Femur (tissue), 1 donor: ENCODE measurements at regions not wholly inside any gene's neighbourhood (a gene's known extent, or its start where the extent isn't known, plus 50 kb on each side); places are given as distances from the start of the nearest gene placed in this dataset.
"Not testable (repeated sequence)": the region's sequence is repeated elsewhere in the genome, so short reads cannot be mapped to it uniquely, and the experiment has no call there.

Source experiments
- DNase-seq: peaks from one replicate; pipeline ENCODE4 v3.0.0-alpha.2; 2017

DNA sequence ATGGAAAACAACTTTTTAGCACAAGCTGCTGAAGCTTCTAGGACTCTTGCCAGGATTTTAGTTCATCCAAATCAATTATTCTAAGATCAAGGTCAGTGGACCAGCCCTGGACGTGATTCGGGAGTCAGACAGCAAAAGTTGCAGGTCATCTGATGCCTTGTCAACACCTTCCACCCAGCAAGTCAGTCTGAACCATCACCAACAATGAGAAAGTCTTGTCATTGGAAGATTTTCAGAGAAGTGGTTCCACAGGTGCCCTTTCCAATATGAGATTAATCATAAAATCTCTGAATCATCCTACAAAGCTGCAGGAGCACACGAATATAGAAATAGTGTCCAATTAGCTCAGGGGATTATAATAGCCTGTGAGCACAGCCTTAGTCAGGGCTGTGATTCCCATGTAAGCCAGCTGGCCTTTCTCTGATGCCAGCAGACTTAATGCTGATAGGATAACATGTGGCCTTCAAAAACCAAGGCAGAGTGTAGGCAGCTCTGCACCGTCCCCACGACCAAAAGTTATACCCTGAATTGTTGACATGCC, 445.0 kb upstream of the TRPC7 start:
- DNase-seq, result no peak

DNA sequence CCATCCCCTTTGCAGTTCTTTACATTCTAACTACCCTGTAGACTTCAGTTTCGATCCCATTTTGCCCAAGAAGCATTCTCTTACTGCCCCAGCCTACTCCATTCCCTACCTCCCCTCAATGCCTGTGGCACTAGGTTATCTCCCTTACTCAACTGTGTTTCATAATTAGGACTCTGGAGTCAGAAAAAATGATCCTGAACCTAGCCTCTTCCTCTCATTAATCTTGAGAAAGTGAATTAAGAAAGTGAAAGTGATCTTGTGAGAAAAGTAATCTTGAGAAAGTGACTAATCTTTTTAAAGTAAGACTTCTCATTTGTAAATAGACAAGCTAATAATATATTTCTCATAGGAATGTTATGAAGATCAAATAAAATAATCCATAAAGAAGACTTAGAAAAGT, 444.0 kb upstream of the TRPC7 start:
- no peak for DNase-seq

DNA sequence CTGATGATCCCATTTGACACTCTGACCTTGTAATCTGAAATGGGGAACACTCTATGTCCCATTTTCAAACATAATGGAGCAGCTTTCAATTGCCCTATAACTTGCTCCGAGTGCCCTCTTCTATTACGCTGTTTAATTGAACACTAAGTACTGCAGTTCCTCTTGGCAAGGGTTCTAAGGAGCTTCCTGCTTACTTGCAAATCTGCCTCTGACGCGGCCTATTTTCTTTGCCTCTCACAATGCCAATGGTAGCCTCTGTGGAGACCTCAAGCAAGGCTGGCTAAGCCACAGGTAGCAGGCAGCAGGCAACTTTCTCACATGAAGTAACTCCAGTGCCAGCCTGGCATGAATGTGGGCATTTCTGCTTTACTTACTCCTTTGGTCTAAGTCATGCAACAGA, 443.4 kb upstream of the TRPC7 start:
- DNase-seq, result no peak

DNA sequence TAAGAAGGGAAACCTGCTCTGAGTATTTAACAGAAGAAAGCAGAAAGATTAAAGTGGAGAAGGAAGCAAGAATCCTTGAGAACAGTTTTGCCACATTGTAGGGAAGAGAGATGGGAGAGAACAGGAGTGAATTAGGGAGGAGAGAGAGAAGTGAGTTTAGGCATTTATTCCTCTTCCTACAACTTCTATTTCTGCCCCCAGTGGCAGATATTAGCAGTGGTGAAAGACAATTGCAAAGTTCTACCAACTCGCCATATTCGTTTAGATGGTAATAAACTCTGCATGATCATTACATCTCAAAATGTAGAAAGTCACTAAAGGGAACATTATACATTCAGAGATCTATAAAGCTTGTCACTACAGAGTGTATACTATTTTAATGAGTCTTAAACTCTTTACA, 440.1 kb upstream of the TRPC7 start:
- no peak for DNase-seq

DNA sequence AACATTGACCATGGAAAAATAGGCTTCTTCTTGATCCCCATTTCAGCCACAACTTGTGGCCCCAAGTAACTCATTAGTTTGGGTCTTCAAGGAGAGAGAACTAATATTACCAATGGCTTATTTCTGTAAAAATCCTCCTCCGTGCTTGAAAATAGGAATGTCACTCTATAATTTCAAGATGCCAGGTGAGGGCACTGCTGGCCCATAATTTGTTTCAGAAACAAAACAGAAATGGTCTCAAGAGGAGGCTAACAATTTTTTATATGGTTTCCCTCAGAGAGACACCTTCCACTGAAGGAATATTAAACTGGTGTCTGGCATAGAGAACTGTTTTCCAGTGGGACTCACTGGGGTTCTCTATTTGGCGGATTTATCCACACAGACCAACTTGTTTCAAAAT, 437.0 kb upstream of the TRPC7 start:
- DNase-seq, result no peak

DNA sequence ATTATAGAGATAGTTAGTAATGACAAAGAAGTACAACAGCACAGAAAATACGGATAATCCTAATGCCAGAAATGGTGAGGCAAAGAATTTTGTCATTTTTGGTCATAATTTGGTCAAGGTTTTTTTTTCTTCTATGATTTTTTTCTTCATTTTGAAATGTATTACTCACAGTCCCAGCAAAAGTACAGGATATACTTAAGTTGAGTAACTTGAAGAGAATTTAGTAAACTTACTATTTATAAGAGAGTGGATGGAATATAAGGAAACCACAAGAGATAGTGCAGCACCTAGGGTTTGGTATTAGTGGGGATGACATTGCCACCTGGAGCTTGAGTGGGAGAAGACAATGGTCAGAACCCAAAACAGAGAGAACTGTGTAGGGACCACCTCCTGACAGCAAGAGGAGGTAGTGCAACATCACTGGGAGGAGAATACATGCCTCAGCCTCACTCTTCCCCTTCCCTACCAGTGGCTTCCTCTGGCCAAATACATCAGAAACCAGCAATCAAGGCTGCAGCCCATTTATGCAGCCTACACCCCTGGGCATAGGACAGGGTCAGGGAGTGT, 434.5 kb upstream of the TRPC7 start:
- no peak for DNase-seq

DNA sequence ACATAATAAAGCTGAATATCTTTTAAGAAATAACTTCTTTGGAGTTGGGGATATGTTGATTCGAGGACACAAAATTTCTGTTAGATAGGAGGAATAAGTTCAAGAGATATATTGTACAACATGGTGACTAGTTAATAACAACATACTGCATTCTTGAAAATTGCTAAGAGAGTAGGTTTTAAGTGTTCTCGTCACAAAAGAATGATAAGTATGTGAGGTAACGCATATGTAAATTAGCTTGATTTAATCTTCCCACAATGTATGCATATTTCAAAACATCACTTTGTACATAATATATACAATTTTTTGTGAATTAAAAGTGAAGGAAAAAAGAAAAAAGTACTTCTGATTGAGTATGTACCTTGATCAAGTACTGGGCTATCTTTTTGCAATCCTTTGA, 428.0 kb upstream of the TRPC7 start:
- no peak for DNase-seq

DNA sequence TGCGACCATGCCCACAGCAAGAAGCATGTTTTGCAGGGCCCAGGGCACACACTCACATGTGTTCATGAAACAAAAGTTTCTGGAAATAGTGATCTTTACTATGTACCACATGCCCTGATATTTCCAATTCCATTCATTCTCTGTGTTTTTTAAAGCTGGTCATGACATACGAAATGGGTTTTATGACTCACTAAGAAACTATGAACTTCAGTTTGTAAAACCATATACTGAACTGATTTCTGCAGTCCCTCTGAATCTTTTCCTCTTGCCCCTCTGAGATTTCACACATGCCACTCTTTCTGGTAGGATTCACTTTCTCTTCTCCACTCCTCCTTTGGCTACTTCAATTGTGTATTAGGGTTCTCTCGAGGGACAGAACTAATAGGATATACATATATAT, 416.1 kb upstream of the TRPC7 start:
- no peak for DNase-seq

DNA sequence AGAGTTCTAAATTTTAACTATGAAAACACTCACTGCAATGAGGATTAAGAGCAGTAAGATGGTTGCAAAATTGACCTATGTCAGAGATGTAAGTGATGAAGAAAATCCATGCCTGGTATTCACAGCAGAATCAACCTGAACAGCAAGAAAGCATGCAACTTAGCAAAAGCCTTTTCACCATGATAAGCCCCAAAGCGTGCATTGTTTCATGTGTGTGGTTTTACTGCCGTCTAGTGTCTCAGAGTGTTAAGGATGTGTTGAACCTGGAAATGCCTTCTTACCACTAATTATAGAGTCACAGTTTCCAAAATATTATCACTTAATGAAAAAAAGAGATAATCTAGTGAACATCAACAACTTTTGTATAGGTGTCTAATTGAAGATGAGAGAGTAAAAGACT, 415.2 kb upstream of the TRPC7 start:
- DNase-seq, result no peak

DNA sequence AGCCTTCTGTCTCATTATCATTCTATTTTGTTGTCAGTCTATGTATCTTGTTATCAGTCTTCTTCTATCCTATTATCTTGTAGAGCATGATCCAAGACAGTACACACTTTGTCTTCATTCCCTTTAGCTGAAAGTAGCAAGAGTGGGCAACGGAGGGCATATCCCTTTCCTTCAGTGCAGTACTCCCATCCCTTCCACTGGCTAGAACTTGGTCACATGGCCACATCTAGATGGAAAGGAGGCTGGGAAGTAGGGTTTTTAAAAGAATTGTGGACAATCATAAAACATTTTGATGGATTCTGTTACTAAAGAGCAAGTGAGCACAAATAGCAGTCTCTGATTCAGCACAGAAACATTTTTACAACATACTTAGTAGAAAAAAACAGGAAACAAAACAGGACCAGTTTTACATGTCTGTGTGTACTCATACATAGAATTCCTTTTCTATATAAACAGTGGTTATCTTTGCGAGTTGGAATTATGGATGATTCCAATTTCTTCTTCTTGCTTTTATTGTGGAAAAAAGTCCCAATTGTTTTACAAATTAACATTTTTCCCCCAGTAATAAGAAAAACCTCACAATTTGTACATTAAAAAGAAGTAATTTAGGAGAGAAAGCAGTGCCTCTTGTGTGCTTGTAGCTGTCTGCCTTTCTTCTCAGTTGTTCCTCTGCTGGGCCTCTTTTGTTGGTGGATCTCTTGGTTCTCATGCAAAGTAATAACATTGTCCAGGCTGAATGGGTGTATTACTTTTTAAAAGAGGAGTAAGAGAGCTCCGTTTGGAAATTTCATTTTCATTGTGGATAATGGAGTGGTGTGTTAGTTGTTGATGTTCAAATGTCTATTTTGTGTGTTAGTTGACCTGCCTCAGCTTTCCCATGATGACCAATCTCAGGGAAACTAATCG, 410.9 kb upstream of the TRPC7 start:
- DNase-seq, result no peak

DNA sequence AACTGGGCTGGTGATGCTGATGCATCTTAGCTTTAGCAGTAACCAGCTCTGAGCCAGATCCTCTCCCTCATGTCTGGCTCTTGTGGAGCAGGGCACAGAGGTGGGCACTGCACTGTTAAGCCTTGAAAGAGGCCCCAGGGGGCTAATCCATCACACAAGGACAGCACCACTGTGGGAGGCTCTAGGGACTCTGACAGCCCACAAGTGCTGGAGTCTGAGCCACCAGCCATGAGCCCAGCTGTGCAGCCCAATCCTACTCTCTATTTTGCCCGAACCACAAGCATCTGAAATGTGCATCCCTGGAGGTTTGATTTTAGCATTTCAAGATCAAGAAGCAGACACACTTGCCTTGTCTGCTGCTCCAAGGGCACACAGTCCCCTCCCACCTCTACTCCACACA, 407.1 kb upstream of the TRPC7 start:
- no peak for DNase-seq

DNA sequence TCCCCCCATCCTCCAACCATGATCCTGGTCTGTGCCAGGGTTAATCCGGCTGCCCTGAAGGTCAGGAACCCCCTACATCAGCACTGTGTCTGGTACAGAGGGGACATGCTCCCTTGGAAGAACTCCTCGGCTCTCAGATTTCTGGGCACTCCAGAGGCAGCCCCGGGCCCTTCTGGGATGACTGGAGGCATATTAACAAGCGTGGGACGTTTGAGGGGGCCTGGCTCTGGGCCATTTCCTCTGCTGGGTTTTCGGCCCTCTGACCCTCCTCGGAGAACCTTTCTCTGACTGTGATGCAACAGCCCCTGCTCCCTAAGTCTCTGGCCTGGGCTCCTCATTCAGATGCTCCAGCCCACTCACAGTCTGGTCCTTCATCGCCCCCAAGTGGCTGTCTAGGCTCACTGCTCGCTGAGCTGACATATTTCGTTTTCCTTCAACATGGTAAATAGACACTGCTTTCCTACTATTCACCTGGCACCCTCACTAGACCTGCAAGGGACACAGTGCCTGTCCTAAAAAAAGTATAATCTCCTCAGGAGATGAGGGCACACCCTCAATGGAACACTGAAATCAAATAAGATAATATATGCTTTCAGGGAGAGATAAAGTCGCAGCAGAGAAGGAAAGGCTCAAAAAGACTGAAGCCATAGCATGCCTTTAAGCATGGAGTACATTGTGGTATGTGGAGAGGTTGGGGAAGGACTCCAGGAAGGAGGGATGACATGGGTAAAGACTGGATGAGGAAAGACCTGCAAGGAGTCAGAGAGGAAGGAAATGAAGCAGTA, 404.7 kb upstream of the TRPC7 start:
- DNase-seq, result peak; percentile 74

DNA sequence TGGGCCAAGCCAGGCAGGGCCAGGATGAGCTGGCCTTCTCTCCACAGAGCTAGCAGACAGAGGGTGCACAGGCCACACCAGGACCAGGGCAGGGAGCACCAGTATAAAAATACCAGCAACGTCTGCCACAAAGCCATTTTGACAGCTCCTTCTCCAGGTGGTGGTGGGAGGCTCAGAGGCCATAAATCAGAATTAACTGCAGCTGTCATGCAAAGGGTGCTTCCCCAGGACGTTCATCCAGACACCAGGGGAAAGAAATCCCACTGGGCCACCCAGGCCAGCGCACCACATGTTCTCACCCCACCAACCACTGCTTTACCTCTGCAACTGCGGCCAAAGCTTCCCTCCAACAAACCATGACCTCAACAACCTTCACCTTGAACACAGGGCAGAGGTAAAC, 403.7 kb upstream of the TRPC7 start:
- no peak for DNase-seq

DNA sequence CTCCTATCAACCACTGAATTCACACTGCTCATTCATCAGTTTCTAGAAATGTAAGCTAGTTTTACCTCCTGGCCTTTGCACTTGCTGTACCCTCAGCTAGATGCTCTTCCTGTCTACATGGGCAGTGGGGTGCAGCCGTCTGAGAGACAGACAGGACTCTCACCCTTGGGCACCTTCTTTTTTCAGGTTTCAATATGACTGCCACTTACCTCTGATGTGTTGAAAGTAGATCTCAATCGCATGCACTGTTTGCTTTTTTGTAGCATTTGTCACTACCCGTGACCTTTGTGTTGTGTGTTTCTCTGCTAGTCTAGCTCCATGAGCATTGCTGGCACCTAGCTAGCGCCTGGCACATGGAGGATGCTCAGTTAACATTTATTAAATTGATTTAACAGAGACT, 403.1 kb upstream of the TRPC7 start:
- DNase-seq, result no peak

DNA sequence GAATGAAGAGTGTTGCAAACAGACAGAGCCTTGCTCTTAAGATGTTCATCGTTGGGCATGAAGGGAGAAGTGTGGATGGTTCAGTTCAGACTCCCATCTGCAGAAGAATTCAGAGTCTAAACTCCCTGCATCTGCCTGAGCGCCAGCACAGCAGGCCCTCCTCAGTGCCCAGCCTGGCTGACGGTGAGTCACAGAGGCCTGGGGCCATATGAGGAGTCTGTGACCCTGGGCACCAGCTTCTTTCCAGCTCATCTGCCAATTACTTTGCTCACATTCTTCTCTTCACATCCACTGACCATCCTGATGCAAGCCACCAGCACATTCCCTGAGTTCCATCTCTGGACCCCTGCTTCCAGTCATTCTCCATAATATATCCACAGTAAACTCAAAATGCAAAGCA, 401.1 kb upstream of the TRPC7 start:
- DNase-seq, result no peak

DNA sequence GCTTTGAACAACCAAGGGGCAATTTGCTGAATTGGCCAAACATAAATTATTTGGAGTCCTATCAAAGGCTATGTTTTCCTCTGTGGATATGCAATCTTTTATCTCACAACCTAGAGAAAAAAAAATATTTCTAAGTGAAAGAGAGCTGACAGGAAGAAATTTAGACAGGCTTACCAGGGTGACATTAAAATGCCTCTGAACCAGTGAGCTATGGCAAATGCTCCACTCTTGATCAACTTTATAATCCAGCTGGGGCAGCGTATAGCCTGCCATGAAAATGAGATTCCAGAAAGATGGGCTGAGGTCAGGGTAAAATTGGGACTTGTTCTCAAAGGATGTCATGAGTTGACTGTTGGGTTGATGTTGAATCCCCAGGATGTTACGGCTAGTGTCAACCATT, 399.3 kb upstream of the TRPC7 start:
- no peak for DNase-seq

DNA sequence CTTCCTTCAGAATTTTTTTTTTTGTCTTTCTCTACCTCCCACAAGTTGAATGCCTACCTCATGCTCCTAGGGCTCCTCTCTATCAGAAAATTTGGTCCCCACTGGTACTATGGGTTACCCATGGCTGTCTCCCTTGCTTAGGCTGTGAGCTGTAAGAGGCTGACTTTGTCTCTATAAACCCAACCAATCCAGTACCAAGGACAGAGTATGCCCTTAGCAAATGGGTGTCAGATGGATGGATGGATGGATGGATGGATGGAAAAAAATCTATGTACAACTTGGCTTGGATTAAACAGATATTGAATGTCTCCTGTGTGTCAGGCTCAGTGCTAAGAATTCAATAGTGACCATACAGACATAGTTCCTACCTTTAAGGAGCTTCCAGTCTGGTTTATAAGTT, 398.2 kb upstream of the TRPC7 start:
- DNase-seq, result no peak

DNA sequence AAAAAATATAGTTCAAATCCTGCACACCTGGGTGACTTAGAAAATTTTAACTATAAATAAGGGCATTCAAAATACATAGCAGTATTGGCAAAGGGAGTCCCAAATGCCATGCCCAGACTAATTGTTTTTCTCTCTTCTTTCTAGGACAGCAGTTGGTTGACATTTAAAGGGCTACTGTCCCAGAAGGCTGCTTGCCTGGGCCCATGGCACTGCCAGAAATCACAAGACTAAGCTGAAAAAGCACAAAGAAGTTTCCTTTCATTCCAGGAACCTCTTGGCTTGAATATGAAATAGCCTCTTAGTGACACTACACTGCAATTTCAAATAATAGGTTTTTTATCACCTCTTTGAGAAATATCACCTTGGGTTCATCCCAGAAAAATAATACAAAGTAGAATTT, 388.9 kb upstream of the TRPC7 start:
- no peak for DNase-seq

DNA sequence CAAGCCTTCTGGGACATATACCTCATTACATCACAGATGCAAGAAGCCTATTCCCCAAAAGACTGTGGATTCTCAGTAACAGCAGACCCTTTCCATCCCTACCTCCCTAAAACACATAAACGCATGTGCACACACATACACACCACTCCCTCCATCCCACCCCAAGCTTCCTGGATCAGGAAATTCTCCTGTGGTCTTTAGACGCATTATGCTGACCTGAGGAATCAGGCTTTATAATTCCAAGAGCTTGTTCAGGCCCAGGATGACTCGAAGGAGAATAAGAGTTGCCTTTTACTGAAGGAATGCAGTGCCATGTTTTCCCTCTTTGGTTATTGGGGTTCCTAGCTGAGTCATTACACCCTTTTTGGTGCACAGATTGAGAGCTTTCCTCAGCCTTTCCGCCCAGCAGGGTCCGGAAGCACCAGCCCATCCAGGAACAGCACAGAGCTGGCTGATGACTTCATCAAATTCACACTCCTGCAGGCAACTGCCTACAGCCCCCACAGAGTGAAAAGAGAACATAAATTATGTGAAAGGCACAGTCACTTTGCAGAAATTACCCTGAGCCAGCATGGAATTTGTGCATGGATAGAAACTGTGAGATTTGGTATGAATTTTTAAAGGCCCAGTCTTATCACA, 385.0 kb upstream of the TRPC7 start:
- DNase-seq, result no peak

DNA sequence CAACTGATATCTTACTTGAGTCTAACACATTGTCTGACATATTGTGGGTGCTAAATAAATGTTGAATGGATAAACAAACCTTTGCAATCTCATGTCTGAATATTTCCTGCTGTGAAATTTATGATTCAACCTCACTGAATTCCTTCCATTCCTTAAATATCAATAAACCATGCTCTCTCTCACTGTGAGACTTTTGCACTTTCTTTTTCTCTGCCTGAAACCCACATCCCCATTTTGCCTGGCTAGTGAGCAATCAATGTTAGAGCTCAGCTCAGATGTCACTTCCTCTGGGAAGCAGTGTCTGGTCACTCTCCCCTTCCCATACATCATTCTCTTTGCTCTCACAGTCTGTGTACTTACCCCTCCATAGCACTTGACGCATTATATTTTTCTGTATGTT, 383.7 kb upstream of the TRPC7 start:
- no peak for DNase-seq

DNA sequence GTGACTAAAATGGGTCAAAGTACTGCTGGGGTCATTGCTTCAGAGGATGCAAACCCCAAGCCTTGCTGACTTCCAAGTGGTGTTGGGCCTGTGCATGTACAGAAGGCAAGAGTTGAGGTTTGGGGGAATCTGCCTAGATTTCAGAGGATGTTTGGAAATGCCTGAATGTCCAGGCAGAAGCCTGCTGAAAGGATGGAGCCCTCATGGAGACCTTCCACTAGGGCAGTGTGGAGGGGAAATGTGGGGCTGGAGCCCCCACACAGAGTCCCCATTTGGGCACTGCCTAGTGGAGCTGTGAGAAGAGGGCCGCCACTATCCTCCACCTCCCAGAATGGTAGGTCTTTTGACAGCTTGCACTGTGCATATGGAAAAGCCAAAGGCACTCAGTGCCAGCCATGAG, 377.7 kb upstream of the TRPC7 start:
- DNase-seq, result no peak

DNA sequence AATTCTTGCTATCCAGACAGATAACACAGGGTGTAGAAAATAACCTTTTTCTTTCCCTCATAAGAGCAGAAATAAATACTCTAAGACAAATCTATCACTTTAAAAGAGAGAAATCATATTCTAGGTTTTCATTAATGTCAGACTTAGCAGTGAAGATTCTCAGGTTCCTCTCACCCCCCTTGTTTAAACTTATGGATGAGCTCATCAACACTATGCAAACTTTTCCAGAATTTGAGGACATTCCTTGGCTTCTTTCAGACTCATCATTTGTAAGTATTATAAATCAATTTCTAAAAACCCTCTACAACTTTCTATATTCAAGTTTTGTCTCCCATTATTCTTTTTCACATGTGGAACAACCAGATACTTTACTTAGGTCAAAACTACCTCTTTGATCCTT, 374.9 kb upstream of the TRPC7 start:
- no peak for DNase-seq

DNA sequence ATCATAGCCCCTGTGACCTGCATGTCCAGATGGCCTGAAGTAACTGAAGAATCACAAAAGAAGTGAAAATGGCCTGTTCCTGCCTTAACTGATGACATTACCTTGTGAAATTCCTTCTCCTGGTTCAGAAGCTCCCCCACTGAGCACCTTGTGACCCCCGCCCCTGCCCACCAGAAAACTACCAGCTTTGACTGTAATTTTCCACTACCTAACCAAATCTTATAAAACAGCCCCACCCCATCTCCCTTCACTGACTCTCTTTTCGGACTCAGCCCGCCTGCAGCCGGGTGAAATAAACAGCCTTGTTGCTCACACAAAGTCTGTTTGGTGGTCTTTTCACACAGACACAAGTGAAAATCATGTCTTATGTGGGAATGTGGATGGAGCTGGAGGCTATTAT, 373.9 kb upstream of the TRPC7 start:
- not testable (repeated sequence) for DNase-seq
